SH-SY5Y (cell line): ENCODE measurements at regions not wholly inside any gene's neighbourhood (a gene's known extent, or its start where the extent isn't known, plus 50 kb on each side); places are given as distances from the start of the nearest gene placed in this dataset.

Source experiments
- GATA2 ChIP-seq: IDR thresholded peaks from 2 replicates; pipeline ENCODE4 v1.6.1; 2011; ENCODE audit warnings: mild to moderate bottlenecking, low read depth, low read length
- GATA3 ChIP-seq: IDR thresholded peaks from 2 replicates; pipeline ENCODE4 v1.6.1; 2011; ENCODE audit warnings: low read depth, mild to moderate bottlenecking, low read length, moderate library complexity

GRCh38 chr11:134684576-134684975 is 272.5 kb upstream of the B3GAT1 start:
- TF ChIP-seq GATA2, result no peak
- no peak for TF ChIP-seq GATA3
